Activated naive CD4-positive, alpha-beta T cell (primary cell): ENCODE measurements at regions not wholly inside any gene's neighbourhood (a gene's known extent, or its start where the extent isn't known, plus 50 kb on each side); places are given as distances from the start of the nearest gene placed in this dataset.
"Not testable (repeated sequence)": the region's sequence is repeated elsewhere in the genome, so short reads cannot be mapped to it uniquely, and the experiment has no call there.

Experiments
- DNase-seq, 4 experiments: peaks; one replicate each; lab custom pipeline; 2025; lab: John Stamatoyannopoulos, UW

- DNase-seq = no peak
Measured at GRCh38 chr20:1845163-1845523, 50.1 kb upstream of the SIRPA start.

- no peak for DNase-seq
Measured at GRCh38 chr20:1844325-1845162, 50.7 kb upstream of the SIRPA start.

GRCh38 chr20:1842281-1842680, 52.9 kb upstream of the SIRPA start:
- DNase-seq = no peak

- DNase-seq = no peak
Measured at GRCh38 chr20:1841554-1842140, 53.6 kb upstream of the SIRPA start.

GRCh38 chr20:1840817-1841553, 54.2 kb upstream of the SIRPA start:
- DNase-seq = no peak

- not testable (repeated sequence) for DNase-seq
Measured at GRCh38 chr20:1839376-1840317, 55.6 kb upstream of the SIRPA start.

- DNase-seq = no peak
Measured at GRCh38 chr20:1838556-1839279, 56.5 kb upstream of the SIRPA start.

GRCh38 chr20:1835186-1836035, 59.8 kb upstream of the SIRPA start:
- DNase-seq = no peak

- DNase-seq = no peak
Measured at GRCh38 chr20:1833728-1834726, 61.2 kb upstream of the SIRPA start.

- no peak for DNase-seq
Measured at GRCh38 chr20:1833216-1833615, 62.0 kb upstream of the SIRPA start.

GRCh38 chr20:1832634-1833033, 62.6 kb upstream of the SIRPA start:
- no peak for DNase-seq

GRCh38 chr20:1831606-1832005, 63.6 kb upstream of the SIRPA start:
- no peak for DNase-seq

- no peak for DNase-seq
Measured at GRCh38 chr20:1831096-1831495, 64.1 kb upstream of the SIRPA start.

GRCh38 chr20:1830240-1830639, 65.0 kb upstream of the SIRPA start:
- DNase-seq = no peak

GRCh38 chr20:1829531-1829930, 65.7 kb upstream of the SIRPA start:
- DNase-seq = no peak

- no peak for DNase-seq
Measured at GRCh38 chr20:1828786-1829131, 66.4 kb upstream of the SIRPA start.

GRCh38 chr20:1827974-1828785, 67.0 kb upstream of the SIRPA start:
- DNase-seq = no peak

- DNase-seq = no peak
Measured at GRCh38 chr20:1827510-1827973, 67.7 kb upstream of the SIRPA start.
